Germinal center (tissue), 1 donor: ENCODE measurements at regions not wholly inside any gene's neighbourhood (a gene's known extent, or its start where the extent isn't known, plus 50 kb on each side); places are given as distances from the start of the nearest gene placed in this dataset.
"Not testable (repeated sequence)": the region's sequence is repeated elsewhere in the genome, so short reads cannot be mapped to it uniquely, and the experiment has no call there.

Experiments used
- DNase-seq: peaks from one replicate; pipeline ENCODE4 v3.0.0; 2012; ENCODE audit warnings: mixed read lengths, low spot score

- DNase-seq, result no peak
Measured at GRCh38 chr1:104019675-104020049, 270.0 kb downstream of the AMY1C start.

DNA sequence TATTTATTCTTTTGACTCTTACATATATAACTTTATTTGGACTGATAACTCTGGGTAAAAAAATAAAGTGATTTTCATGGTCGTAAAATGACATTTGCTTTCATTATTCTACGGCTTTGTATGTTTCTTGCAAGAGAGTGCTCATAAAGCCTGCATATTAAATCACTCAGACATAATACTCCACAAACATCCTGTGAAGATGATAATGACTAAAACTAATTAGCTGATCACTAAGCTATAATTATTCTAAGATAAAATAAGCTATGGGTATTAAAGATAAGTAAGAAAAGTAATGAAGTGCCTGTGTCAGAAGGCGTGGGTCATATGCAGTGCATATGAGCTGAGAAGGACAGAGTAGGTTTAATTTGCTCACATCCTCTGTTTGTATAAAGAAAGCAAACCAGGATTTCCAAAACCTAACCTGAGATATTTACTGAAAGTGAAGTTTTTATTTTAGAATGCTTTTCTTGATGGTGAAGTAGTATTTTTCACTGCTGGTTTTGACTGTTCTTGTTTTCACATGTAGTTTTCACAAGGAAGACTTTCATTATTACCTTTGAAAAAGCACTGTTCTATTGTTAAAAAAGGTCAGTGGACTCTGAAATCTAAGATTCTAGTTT lies 278.8 kb downstream of the AMY1C start:
- no peak for DNase-seq

DNA sequence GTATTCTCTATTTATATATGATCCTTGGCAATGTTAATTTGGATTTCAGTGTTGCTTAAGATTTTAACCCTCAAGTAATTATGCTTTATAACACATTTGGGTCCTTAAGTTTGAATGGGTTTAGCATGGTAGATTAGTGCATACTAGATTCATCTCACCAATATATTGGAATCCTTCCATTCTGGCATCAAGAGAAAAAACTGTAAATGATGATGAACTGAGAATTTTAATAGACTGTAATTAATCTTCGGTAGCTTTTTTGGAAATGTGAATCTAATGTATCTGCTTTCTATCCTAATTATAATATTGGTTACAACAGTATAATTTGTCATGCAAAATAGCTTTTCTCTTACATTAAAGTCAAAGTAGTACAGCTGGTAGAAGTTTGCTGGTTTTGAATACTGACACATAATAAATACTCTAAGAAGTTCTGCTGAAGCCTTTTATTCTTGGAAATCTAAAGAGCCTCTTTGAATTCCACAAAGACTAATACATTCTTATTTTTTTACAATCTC lies 279.8 kb downstream of the AMY1C start:
- no peak for DNase-seq

DNA sequence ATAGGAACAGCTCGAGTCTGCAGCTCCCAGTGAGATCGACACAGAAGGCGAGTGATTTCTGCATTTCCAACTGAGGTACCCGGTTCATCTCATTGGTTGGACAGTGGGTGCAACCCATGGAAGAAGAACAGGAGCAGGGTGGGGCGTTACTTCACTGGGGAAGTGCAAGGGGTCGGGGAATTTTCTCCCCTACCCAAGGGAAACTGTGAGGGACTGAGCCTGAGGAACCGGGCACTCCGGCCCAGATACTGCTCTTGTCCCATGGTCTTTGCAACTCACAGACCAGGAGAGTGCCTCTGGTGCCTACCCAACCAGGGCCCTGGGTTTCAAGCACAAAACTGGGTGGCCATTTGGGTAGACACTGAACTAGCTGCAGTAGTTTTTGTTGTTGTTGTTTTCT lies 307.1 kb downstream of the AMY1C start:
- DNase-seq, result no peak

DNA sequence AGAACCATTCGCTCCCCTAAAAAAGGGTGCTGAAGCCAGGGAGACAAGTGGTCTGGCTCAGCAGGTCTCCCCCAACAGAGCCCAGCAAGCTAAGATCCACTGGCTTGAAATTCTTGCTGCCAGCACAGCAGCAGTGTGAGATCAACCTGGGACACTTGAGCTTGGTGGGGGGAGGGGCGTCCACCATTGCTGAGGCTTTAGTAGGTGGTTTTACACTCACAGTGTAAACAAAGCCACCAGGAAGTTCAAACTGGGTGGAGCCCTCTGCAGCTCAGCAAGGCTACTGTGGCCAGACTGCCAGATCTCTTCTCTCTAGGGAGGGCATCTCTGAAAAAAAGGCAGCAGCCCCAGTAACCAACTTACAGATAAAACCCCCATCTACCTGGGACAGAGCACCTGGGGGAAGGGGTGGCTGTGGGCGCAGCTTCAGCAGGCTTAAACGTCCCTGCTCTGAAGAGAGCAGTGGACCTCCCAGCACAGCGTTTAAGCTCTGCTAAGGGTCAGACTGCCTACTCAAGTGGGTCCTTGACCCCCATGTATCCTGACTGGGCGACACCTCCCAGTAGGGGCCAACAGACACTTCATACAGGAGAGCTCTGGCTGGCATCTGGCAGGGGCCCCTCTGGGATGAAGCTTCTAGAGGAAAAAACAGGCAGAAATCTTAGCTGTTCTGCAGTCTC lies 307.7 kb downstream of the AMY1C start:
- DNase-seq, result not testable (repeated sequence)

DNA sequence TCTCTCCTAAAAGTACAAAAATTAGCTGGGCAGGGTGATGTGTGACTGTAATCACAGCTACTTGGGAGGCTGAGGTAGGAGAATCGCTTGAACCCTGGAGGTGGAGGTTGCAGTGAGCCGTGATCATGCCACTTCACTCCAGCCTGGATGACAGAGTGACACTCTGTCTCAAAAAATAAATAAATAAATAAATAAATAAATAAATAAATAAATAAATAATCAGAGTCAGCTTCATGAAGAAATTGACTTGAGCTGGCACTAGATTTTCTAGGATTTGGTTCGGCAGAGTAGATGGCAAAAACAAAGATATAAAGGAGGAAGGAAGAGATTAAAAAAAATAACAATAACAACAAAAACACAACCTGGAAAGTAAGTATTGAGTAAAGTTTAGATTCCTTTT lies 311.9 kb downstream of the AMY1C start:
- DNase-seq, result not testable (repeated sequence)

DNA sequence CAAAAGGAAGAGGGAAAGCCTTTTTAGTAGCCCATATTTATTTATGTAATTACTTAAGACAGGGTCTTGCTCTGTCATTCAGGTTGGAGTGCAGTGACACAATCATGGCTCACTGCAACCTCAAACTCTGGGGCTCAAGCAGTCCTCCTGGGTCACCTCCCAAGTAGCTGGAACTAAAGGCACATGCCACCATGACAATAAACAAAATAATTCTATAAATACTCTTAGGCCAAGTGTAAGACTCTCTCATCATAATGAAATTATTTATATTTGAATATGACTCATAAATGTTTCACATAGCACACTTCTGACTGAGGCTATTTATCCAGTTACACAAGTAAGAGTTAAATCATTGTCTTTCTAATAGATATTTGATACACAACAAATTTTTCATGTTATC lies 314.7 kb downstream of the AMY1C start:
- no peak for DNase-seq

DNA sequence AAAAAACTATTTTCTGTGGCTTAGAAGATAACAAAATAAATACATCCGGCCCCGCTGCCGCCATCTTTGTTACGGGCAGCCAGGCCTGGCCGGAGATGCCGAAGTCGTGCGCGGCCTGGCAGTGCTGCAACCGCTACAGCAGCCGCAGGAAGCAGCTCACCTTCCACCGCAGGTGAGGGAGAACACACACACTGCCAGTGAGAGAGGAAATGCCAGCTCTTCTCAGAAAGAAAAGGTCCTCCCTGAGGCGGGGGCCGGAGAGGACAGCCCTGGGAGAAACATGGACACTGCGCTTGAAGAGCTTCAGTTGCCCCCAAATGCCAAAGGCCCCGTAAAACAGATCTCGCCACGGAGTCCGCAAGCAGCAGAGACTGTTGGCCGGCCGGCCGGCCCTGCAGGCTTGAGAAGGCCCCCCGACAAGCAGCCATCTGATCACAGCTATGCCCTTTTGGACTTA lies 323.2 kb downstream of the AMY1C start:
- no peak for DNase-seq

DNA sequence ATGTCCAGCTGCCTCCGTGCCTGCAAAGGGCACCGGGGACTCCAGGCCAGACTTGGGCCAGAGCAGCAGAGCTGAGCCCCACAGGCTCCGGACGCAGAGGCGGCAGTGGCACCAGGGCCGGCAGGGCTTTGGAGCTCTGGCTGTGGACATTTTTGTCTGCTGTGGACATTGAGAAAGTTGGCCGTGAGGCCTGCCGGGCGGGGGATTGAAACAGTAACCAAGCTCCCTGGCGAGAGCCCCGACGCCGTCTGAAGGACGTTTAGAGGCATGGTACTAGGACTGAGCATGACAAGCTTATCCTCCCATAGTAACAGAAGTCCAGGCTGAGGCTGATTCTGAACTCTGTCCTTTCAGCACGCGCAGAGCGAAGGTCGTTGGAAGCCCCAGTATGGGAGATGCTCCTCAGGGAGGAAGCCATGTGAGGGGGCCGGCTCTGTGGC lies 323.8 kb downstream of the AMY1C start:
- no peak for DNase-seq

- DNase-seq, result no peak
Measured at GRCh38 chr1:104082221-104082620, 332.5 kb downstream of the AMY1C start.

DNA sequence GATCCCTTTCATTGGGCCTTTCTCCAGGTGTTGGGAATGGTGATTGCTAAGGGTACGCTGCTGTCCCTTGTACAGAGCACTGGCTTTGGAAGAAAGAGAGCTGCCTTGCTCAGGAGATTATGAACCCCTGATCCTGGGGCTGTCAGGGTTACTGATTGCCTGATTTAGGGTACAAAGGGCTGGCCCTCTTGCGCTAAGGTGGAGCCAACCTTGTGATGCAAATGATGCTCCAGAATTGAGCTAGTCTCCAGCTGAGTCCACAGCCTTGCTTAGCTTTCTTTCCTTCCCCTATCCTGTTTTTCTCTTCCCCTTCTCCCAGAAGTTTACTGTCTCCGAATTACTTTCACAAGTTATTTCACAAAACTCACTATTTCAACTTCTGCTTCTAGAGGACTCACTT lies 334.7 kb downstream of the AMY1C start:
- DNase-seq, result no peak

GRCh38 chr1:104092698-104093097 lies 343.0 kb downstream of the AMY1C start:
- DNase-seq, result no peak

- no peak for DNase-seq
Measured at GRCh38 chr1:104098837-104099236, 349.1 kb downstream of the AMY1C start.

- no peak for DNase-seq
Measured at GRCh38 chr1:104100115-104100514, 350.4 kb downstream of the AMY1C start.

DNA sequence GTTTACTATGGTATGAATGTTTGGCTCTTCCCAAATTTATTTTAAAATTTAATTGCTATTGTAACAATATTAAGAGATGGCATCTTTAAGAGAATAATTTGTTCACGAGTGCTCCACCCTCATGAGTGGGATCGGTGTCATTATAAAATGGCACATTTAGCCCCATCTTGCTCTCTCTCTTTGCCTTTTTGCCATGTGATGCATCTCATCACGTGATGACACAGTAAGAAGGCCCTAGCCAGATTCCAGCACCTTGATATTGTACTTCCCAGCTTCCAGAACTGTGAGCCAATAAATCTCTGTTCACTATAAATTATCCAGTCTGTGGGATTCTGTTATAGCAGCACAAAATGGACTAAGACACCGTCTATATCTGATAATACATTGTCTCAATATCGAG lies 355.8 kb downstream of the AMY1C start:
- no peak for DNase-seq

- no peak for DNase-seq
Measured at GRCh38 chr1:104120525-104120924, 370.8 kb downstream of the AMY1C start.

GRCh38 chr1:104121271-104121670 lies 371.6 kb downstream of the AMY1C start:
- no peak for DNase-seq

GRCh38 chr1:104125266-104125665 lies 375.6 kb downstream of the AMY1C start:
- DNase-seq, result no peak

- no peak for DNase-seq
Measured at GRCh38 chr1:104125970-104126369, 376.3 kb downstream of the AMY1C start.

GRCh38 chr1:104132382-104132973 lies 382.8 kb downstream of the AMY1C start:
- no peak for DNase-seq

DNA sequence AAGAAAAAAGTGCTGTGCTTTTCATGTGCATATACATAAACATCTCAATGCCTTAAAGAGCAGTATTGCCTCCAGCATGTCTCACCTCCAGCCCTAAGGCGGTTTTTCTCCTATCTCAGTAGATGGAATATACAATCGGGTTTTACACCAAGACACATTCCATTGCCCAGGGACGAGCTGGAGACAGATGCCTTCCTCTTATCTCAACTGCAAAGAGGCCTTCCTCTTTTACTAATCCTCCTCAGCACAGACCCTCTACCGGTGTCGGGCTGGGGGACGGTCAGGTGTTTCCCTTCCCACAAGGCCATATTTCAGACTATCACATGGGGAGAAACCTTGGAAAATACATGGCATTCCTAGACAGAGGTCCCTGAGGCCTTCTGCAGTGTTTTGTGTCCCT lies 385.3 kb downstream of the AMY1C start:
- DNase-seq, result not testable (repeated sequence)

DNA sequence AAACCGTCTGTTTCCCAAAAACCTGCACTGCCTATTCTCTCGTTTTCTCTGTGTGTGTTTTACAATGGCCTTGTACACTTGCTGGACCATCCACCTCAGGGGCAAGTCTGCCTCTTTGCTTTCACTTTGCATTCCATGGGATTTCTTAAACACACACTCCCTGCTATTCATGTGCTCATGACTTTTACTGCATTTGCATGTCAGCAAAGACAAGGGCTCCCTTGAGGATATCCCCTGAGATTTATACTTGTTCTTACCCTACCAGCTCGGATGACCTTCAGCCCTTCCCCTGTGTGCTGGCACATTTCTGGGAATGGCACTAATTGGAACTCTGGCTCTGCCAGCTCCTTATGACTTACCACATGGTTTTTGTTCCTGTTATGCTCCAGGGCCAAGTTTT lies 386.9 kb downstream of the AMY1C start:
- no peak for DNase-seq

- no peak for DNase-seq
Measured at GRCh38 chr1:104156738-104157137, 407.0 kb downstream of the AMY1C start.
